HepG2 (cell line): ENCODE measurements at regions not wholly inside any gene's neighbourhood (a gene's known extent, or its start where the extent isn't known, plus 50 kb on each side); places are given as distances from the start of the nearest gene placed in this dataset.

Source experiments
- ATAC-seq: fragments of 200-7000 bp; cut with Tn5 transposase; 3 replicates; pipeline ENCODE4 v1.9.1; 2020; ENCODE audit warnings: mild to moderate bottlenecking, moderate library complexity
- BruUV-seq: library from RNA; stranded (reverse); fragments of 400-500 nt; replicated peaks from 2 replicates; lab custom pipeline; 2021; lab: Mats Ljungman, UMichigan
- CTCF ChIA-PET: fragments of 300-600 bp; formaldehyde crosslinking; extraction: SDS; loops from one replicate; lab custom pipeline; 2021; ENCODE audit warnings: low total read pairs, inconsistent platforms, low intra/inter-chr PET ratio; lab: Yijun Ruan, JAX
- POLR2A ChIA-PET: fragments of 350-600 bp; sonication (Branson Sonifier 250); formaldehyde crosslinking; loops from one replicate; lab custom pipeline; 2020; ENCODE audit warnings: antibody characterized with exemption, inconsistent platforms; lab: Yijun Ruan, JAX
- DNase-seq: peaks from one replicate; pipeline ENCODE4 v3.0.0-alpha.2; 2015; ENCODE audit warnings: low spot score
- FAIRE-seq: peaks from 3 replicates; lab custom pipeline; 2011; peaks lifted over from hg19 to GRCh38; lab: Jason Lieb, UNC
- H2AFZ ChIP-seq: one replicate; pipeline ENCODE4 v1.6.1; 2011; ENCODE audit warnings: low read length, inconsistent platforms
- H3K27ac ChIP-seq: fragments of 300-600 bp; 3 replicates; pipeline ENCODE4 v1.8.0; 2011; ENCODE audit warnings: mixed run types, mild to moderate bottlenecking, mixed read lengths, low read length, inconsistent platforms; ENCODE audit not compliant: insufficient read depth; ENCODE audit errors: extremely low read length
- H3K27me3 ChIP-seq, 2 experiments: fragments of 200-600 bp in 1 of 2; 2 replicates in 1 of 2; 3 replicates in 1 of 2; pipeline versions ENCODE4 v1.6.0 to v1.8.0; 2011; ENCODE audit warnings: low read length in 2 of 2, mild to moderate bottlenecking in 2 of 2, moderate library complexity in 2 of 2, inconsistent platforms in 1 of 2; ENCODE audit not compliant: insufficient read depth in 2 of 2, control insufficient read depth in 1 of 2
- H3K36me3 ChIP-seq, 2 experiments: fragments of 200-600 bp in 1 of 2; replicated peaks in 1 of 2; 2 replicates in 1 of 2; 3 replicates in 1 of 2; pipeline versions ENCODE4 v1.5.1 to v1.8.0; 2011; ENCODE audit warnings: low read length in 2 of 2, inconsistent platforms in 1 of 2; ENCODE audit not compliant: insufficient read depth in 2 of 2, control insufficient read depth in 1 of 2
- H3K4me1 ChIP-seq: 2 replicates; pipeline ENCODE4 v1.5.1; 2012; ENCODE audit warnings: low read length, inconsistent platforms; ENCODE audit not compliant: insufficient read depth
- H3K4me2 ChIP-seq: 2 replicates; pipeline ENCODE4 v1.6.0; 2011; ENCODE audit warnings: low read depth, low read length, inconsistent platforms
- H3K4me3 ChIP-seq, 3 experiments: fragments of 200-600 bp in 1 of 3; sonication (generic), shearing (Covaris generic) in 1 of 3; replicated peaks in 1 of 3; 2 replicates each; pipeline ENCODE4 v1.5.1; 2011 to 2016; ENCODE audit warnings: low read length in 3 of 3, inconsistent platforms in 2 of 3, low read depth in 2 of 3, mild to moderate bottlenecking in 2 of 3, control low read depth in 1 of 3, mixed read lengths in 1 of 3; ENCODE audit not compliant: insufficient read depth in 1 of 3
- H3K79me2 ChIP-seq: one replicate; pipeline ENCODE4 v1.6.1; 2011; ENCODE audit warnings: low read length, inconsistent platforms; ENCODE audit not compliant: insufficient read depth
- H3K9ac ChIP-seq: 2 replicates; pipeline ENCODE4 v1.6.0; 2011; ENCODE audit warnings: mild to moderate bottlenecking, low read depth, low read length, inconsistent platforms; ENCODE audit not compliant: insufficient read depth
- H3K9me3 ChIP-seq: 2 replicates; pipeline ENCODE4 v1.5.1; 2012; ENCODE audit warnings: mild to moderate bottlenecking, low read length
- H4K20me1 ChIP-seq: 2 replicates; pipeline ENCODE4 v1.6.0; 2011; ENCODE audit warnings: inconsistent platforms, mild to moderate bottlenecking, low read length, moderate library complexity; ENCODE audit not compliant: insufficient read depth
- DNMT3B ChIP-seq: conservative IDR thresholded peaks from 2 replicates; pipeline ENCODE4 v1.6.1; 2016; ENCODE audit warnings: missing biosample characterization, control low read depth
- FLYWCH1 ChIP-seq: sonication (generic); formaldehyde crosslinking; IDR thresholded peaks from 2 replicates; pipeline ENCODE4 v1.8.1; 2023; ENCODE audit warnings: mild to moderate bottlenecking, missing genetic modification reagents
- GTF3A ChIP-seq: sonication (generic); formaldehyde crosslinking; conservative IDR thresholded peaks from 2 replicates; pipeline ENCODE4 v1.4.0; 2020; ENCODE audit warnings: mild to moderate bottlenecking, missing genetic modification reagents
- TBL1XR1 ChIP-seq: fragments of 150-350 bp; IDR thresholded peaks from 2 replicates; pipeline ENCODE4 v1.6.1; 2014; ENCODE audit warnings: borderline replicate concordance, low read length; ENCODE audit not compliant: partially characterized antibody
- ZNF138 ChIP-seq: sonication (generic); formaldehyde crosslinking; IDR thresholded peaks from 2 replicates; pipeline ENCODE4 v1.5.0; 2020; ENCODE audit warnings: mild to moderate bottlenecking, low read depth, missing genetic modification reagents
- ZNF160 ChIP-seq: sonication (generic); formaldehyde crosslinking; IDR thresholded peaks from 2 replicates; pipeline ENCODE4 v1.8.0; 2022; ENCODE audit warnings: mild to moderate bottlenecking, inconsistent platforms, missing genetic modification reagents
- ZNF264 ChIP-seq: sonication (generic); formaldehyde crosslinking; IDR thresholded peaks from 2 replicates; pipeline ENCODE4 v1.4.0; 2020; ENCODE audit warnings: missing genetic modification reagents
- ZNF615 ChIP-seq: sonication (generic); formaldehyde crosslinking; IDR thresholded peaks from 2 replicates; pipeline ENCODE4 v1.5.0; 2020; ENCODE audit warnings: mild to moderate bottlenecking, missing genetic modification reagents, borderline replicate concordance
- ZNF790 ChIP-seq: sonication (generic); formaldehyde crosslinking; IDR thresholded peaks from 2 replicates; pipeline ENCODE4 v1.8.0; 2022; ENCODE audit warnings: missing genetic modification reagents, mild to moderate bottlenecking, borderline replicate concordance
- WGBS: methylation state at CpG from one replicate; pipeline ENCODE4 v1.1.6; 2017; ENCODE audit warnings: low lambda C conversion rate; 5-methylcytosine and 5-hydroxymethylcytosine counted together
- in situ Hi-C: cut with HindIII; loops from 2 replicates; pipeline ENCODE4 v1.10.0; 2017; ENCODE audit warnings: low pct_unique_long_range_greater_than_20kb; ENCODE audit not compliant: extremely low pct_ligation_motif_present
- intact Hi-C: fragments of 100-400 bp; cut with micrococcal nuclease; formaldehyde crosslinking; loops from one replicate; pipeline ENCODE4 v1.10.0; 2022; ENCODE audit not compliant: unreplicated experiment
- TF ChIP-seq, protein P1 (sequence below): sonication (generic); formaldehyde crosslinking; IDR thresholded peaks from 2 replicates; pipeline ENCODE4 v1.4.0; 2020; ENCODE audit warnings: missing genetic modification reagents, borderline replicate concordance

DNA sequence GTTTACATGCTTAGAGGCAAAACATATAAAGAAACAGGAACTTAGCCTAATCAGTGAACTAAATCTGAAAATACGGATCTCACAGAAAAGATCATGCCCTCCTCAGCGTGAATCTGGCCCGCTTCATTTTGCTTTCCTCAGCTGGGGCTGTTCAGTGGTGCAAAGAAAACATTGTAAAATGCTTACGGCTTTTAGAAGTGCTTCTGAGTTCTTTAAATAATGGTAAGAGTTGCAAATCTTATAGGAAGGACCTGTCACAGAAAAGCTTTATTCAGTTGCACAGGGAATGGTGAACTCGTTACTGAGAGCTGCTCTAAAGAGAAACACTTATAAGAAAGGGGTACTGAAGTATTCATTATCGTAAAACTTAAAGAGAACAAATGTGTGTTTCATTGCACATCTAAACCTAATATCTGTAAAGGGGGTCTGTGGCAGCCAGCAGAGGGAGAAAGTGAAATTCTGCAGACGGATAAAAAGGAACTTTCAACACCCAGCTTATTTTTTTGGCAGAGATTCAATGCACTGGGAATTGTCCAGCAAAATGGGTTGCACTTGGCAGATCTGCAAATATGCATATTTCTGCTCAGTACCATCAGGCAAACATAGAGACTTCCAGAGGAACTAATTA lies 139.2 kb upstream of the ANK2 start (continued):
- TF ChIP-seq DNMT3B, result no peak
- TF ChIP-seq, protein P1, sequence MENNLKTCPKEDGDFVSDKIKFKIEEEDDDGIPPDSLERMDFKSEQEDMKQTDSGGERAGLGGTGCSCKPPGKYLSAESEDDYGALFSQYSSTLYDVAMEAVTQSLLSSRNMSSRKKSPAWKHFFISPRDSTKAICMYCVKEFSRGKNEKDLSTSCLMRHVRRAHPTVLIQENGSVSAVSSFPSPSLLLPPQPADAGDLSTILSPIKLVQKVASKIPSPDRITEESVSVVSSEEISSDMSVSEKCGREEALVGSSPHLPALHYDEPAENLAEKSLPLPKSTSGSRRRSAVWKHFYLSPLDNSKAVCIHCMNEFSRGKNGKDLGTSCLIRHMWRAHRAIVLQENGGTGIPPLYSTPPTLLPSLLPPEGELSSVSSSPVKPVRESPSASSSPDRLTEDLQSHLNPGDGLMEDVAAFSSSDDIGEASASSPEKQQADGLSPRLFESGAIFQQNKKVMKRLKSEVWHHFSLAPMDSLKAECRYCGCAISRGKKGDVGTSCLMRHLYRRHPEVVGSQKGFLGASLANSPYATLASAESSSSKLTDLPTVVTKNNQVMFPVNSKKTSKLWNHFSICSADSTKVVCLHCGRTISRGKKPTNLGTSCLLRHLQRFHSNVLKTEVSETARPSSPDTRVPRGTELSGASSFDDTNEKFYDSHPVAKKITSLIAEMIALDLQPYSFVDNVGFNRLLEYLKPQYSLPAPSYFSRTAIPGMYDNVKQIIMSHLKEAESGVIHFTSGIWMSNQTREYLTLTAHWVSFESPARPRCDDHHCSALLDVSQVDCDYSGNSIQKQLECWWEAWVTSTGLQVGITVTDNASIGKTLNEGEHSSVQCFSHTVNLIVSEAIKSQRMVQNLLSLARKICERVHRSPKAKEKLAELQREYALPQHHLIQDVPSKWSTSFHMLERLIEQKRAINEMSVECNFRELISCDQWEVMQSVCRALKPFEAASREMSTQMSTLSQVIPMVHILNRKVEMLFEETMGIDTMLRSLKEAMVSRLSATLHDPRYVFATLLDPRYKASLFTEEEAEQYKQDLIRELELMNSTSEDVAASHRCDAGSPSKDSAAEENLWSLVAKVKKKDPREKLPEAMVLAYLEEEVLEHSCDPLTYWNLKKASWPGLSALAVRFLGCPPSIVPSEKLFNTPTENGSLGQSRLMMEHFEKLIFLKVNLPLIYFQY, result no peak
- TF ChIP-seq TBL1XR1, result no peak
- no peak for TF ChIP-seq ZNF790 (CRISPR knock-in tag)

DNA sequence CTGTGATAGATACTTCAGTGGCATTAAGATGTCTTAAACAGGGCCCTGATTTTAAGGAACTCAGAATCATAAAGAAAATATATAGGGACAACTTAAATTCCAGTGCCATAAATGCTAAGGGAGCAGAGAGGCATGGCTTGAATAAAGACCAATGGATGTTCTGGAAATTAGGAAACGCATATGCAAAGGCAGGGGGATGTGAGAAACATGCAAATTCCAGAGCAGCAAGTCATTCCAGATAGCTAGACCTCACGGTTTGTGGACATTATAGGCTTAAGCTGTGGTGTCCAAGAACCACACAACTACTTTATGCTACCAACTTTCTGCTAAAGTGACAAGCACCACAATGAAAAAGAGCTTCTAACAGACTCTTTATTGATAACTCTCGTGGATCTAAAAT lies 132.6 kb upstream of the ANK2 start:
- H3K9ac ChIP-seq, result no peak overlapping the region
- POLR2A ChIA-PET, result no interaction called here
- in situ Hi-C loops, result no loop called here
- TF ChIP-seq ZNF138 (CRISPR knock-in tag) (no peak), ZNF160 (CRISPR knock-in tag) (no peak), ZNF615 (no peak), ZNF264 (no peak), GTF3A (CRISPR knock-in tag) (no peak), FLYWCH1 (CRISPR knock-in tag) (no peak)
- TF ChIP-seq, all 625 proteins: peak for 0
- H3K4me1 ChIP-seq, result no peaks in the 10 kb centered on the region
- H3K36me3 ChIP-seq, result no peaks in the 10 kb centered on the region
- no peaks in the 10 kb centered on the region for H3K9me3 ChIP-seq
- H3K27ac ChIP-seq, result no peak overlapping the region
- no peak overlapping the region for H3K4me2 ChIP-seq
- H3K4me3 ChIP-seq, result no peak overlapping the region
- BruUV-seq, result no TSS peak
- WGBS, result 2% methylated on average over 3 of the region's 3 CpGs
- ATAC-seq (no peak), DNase-seq (no peak), FAIRE-seq (no peak)
- H3K27me3 ChIP-seq, result no peaks in the 10 kb centered on the region
- H2AFZ ChIP-seq, result no peak overlapping the region
- no peaks in the 10 kb centered on the region for H3K79me2 ChIP-seq
- H4K20me1 ChIP-seq, result no peaks in the 10 kb centered on the region
- intact Hi-C loops, result no loop called here
- CTCF ChIA-PET, result no interaction called here
